OCI-LY3 (cell line): ENCODE measurements at regions not wholly inside any gene's neighbourhood (a gene's known extent, or its start where the extent isn't known, plus 50 kb on each side); places are given as distances from the start of the nearest gene placed in this dataset.

Source experiments
- CTCF ChIP-seq: fragments of 200-600, 300-600 bp; sonication (generic); IDR thresholded peaks from 2 replicates; pipeline ENCODE4 v1.5.1; 2014; ENCODE audit warnings: antibody characterized with exemption, low read length, low read depth
- EZH2phosphoT487 ChIP-seq: fragments of 200-600 bp; shearing (Covaris generic); IDR thresholded peaks from 2 replicates; pipeline ENCODE4 v1.6.1; 2018; ENCODE audit warnings: antibody characterized with exemption, mixed run types, low read depth

DNA sequence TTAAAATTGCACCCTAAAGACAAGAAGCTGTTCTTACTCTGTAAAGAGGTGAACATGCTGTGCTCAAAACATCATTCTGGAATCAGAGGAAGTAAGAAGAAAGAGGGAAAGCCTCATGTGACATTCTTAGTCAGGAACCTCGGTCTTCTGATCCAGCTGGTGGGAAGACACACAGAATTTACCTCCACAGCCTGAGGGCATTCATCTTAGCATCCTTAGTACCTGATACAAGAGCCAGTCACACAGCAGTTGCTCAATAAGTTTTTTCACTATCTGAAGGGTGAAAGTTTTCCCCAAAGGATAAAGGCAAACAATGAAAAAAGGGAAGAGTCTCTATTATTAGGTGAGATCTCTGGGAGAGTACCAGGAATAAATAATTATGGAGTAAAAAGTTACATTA, 116.8 kb downstream of the SEMA6D start:
- no peak for TF ChIP-seq CTCF
- TF ChIP-seq EZH2phosphoT487, result no peak
